ENCODE measurements at regions not wholly inside any gene's neighbourhood (a gene's known extent, or its start where the extent isn't known, plus 50 kb on each side); places are given as distances from the start of the nearest gene placed in this dataset.

DNA sequence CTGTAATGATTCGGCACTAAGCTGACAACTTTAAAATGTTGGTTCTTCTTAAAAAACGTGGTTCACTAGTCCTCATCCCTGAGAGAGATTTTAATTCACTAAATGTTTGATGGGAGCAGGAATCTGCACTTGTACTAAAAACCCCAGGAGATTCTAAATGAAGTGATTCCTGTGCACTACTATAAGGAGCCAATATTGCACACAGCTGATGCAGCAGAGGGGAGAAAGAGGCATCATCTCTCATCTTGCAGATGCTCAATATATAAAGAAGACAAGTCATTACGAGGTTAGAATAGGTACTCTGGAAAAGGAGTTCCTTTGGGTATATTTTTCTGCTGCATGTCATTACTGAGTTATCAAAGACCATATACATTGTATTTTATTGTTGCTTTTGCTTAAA lies 207.6 kb upstream of the RASGEF1B start:
- Histone ChIP-seq H3K4me3 (ENCODE audit: low read depth in 2 of 2, low read length in 2 of 2) (no peak overlapping the region), H3K27ac (ENCODE audit: low read length) (no peak overlapping the region), H3K36me3 (ENCODE audit: control insufficient read depth, insufficient read depth, low read length) (no peaks in the 10 kb centered on the region), H3K4me1 (ENCODE audit: control insufficient read depth, insufficient read depth, low read length) (no peaks in the 10 kb centered on the region), H3K27me3 (ENCODE audit: control insufficient read depth, insufficient read depth, low read length) (no peaks in the 10 kb centered on the region), H3K9me3 (ENCODE audit: control insufficient read depth, insufficient read depth, low read depth, low read length) (no peaks in the 10 kb centered on the region)
- POLR2A ChIA-PET: no interaction called here
- ATAC-seq (no peak), DNase-seq (ENCODE audit: low read depth, low spot score) (no peak)
- TF ChIP-seq, protein P1, sequence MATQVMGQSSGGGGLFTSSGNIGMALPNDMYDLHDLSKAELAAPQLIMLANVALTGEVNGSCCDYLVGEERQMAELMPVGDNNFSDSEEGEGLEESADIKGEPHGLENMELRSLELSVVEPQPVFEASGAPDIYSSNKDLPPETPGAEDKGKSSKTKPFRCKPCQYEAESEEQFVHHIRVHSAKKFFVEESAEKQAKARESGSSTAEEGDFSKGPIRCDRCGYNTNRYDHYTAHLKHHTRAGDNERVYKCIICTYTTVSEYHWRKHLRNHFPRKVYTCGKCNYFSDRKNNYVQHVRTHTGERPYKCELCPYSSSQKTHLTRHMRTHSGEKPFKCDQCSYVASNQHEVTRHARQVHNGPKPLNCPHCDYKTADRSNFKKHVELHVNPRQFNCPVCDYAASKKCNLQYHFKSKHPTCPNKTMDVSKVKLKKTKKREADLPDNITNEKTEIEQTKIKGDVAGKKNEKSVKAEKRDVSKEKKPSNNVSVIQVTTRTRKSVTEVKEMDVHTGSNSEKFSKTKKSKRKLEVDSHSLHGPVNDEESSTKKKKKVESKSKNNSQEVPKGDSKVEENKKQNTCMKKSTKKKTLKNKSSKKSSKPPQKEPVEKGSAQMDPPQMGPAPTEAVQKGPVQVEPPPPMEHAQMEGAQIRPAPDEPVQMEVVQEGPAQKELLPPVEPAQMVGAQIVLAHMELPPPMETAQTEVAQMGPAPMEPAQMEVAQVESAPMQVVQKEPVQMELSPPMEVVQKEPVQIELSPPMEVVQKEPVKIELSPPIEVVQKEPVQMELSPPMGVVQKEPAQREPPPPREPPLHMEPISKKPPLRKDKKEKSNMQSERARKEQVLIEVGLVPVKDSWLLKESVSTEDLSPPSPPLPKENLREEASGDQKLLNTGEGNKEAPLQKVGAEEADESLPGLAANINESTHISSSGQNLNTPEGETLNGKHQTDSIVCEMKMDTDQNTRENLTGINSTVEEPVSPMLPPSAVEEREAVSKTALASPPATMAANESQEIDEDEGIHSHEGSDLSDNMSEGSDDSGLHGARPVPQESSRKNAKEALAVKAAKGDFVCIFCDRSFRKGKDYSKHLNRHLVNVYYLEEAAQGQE (IDR thresholded peaks at IDR 0.05; ENCODE audit: insufficient read depth in 1 of 2, low read depth in 2 of 2, low read length in 1 of 2): no peak
- no peak for TF ChIP-seq POLR2AphosphoS5 (IDR thresholded peaks at IDR 0.05; ENCODE audit: low read depth, low read length)
- TF ChIP-seq, protein P2, sequence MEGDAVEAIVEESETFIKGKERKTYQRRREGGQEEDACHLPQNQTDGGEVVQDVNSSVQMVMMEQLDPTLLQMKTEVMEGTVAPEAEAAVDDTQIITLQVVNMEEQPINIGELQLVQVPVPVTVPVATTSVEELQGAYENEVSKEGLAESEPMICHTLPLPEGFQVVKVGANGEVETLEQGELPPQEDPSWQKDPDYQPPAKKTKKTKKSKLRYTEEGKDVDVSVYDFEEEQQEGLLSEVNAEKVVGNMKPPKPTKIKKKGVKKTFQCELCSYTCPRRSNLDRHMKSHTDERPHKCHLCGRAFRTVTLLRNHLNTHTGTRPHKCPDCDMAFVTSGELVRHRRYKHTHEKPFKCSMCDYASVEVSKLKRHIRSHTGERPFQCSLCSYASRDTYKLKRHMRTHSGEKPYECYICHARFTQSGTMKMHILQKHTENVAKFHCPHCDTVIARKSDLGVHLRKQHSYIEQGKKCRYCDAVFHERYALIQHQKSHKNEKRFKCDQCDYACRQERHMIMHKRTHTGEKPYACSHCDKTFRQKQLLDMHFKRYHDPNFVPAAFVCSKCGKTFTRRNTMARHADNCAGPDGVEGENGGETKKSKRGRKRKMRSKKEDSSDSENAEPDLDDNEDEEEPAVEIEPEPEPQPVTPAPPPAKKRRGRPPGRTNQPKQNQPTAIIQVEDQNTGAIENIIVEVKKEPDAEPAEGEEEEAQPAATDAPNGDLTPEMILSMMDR (IDR thresholded peaks at IDR 0.05): no peak
- no peak for TF ChIP-seq SIN3A (IDR thresholded peaks at IDR 0.05; ENCODE audit: borderline replicate concordance, insufficient read depth, low read depth, low read length)
- no peak for TF ChIP-seq TCF7L2 (IDR thresholded peaks at IDR 0.05; ENCODE audit: low read depth, low read length)
- CTCF ChIA-PET: no interaction called here
- in situ Hi-C loops (cut with HindIII; ENCODE audit: low pct_unique_long_range_greater_than_20kb, low sequenced_read_pairs) (no loop called here), intact Hi-C loops (cut with micrococcal nuclease; ENCODE audit: unreplicated experiment) (no loop called here)
- no TSS peak for BruUV-seq (replicated peaks)

DNA sequence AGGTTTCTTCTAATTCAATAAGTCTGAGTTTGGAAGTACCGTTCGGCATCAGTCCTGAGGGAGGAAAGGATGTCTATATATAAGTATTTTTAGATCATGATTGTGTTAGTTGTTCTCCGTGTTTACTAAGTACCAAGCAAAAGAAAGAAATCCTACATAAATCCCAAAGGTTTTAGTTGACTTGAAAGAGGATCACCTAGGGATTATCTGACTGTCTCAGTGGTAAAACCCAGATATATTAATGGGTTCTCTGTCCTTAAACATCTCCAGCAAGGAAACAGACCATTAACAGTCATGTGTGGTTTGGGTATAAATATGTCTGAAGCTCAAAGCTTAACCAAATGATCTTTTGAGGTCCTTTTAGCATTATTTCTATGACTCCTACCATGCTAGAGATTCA lies 207.1 kb upstream of the RASGEF1B start:
- Histone ChIP-seq H3K27me3 (ENCODE audit: control insufficient read depth, insufficient read depth, low read length) (no peaks in the 10 kb centered on the region), H3K27ac (ENCODE audit: low read length) (no peak overlapping the region), H3K9me3 (ENCODE audit: control insufficient read depth, insufficient read depth, low read depth, low read length) (no peaks in the 10 kb centered on the region), H3K4me1 (ENCODE audit: control insufficient read depth, insufficient read depth, low read length) (no peaks in the 10 kb centered on the region), H3K4me3 (ENCODE audit: low read depth in 2 of 2, low read length in 2 of 2) (no peak overlapping the region), H3K36me3 (ENCODE audit: control insufficient read depth, insufficient read depth, low read length) (no peaks in the 10 kb centered on the region)
- TF ChIP-seq, protein P1 (IDR thresholded peaks at IDR 0.05; ENCODE audit: insufficient read depth in 1 of 2, low read depth in 2 of 2, low read length in 1 of 2): no peak
- no peak for TF ChIP-seq TCF7L2 (IDR thresholded peaks at IDR 0.05; ENCODE audit: low read depth, low read length)
- TF ChIP-seq SIN3A (IDR thresholded peaks at IDR 0.05; ENCODE audit: borderline replicate concordance, insufficient read depth, low read depth, low read length): no peak
- no peak for TF ChIP-seq POLR2AphosphoS5 (IDR thresholded peaks at IDR 0.05; ENCODE audit: low read depth, low read length)
- TF ChIP-seq, protein P2 (IDR thresholded peaks at IDR 0.05): no peak
- BruUV-seq (replicated peaks): no TSS peak
- no peak for ATAC-seq
- ChIA-PET POLR2A (no interaction called here), CTCF (no interaction called here)
- in situ Hi-C loops (cut with HindIII; ENCODE audit: low pct_unique_long_range_greater_than_20kb, low sequenced_read_pairs): no loop called here
- DNase-seq (ENCODE audit: low read depth, low spot score): no peak
- intact Hi-C loops (cut with micrococcal nuclease; ENCODE audit: unreplicated experiment): no loop called here

All from Panc1 (cell line).